NCI-H2196 treated with DMSO at 0.1 percent for 48 hours (cell line): ENCODE measurements at regions not wholly inside any gene's neighbourhood (a gene's known extent, or its start where the extent isn't known, plus 50 kb on each side); places are given as distances from the start of the nearest gene placed in this dataset.

ENCODE experiments used
- DNase-seq: peaks from one replicate; lab custom pipeline; 2025; ENCODE audit not compliant: unreplicated experiment; lab: John Stamatoyannopoulos, UW

DNA sequence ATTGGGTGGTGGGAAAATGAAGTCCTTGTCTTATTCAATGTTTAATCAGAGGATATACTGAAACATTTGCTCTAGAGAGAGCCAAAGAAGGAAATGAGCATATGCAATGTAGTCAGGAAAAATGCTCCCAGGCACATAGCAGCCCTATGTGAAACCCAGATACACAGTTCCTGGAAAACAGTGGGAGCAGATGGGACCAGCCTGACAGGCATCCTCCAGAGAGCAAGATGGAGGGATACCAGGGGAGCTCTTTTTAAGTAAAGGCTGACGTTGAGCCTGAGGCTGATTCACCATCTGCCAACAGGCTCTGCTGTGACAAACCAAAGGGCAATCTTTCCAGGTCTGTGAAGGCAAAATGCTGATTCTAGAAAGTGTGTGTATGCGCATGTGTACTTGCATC, 559.4 kb upstream of the KIRREL3 start:
- no peak for DNase-seq

DNA sequence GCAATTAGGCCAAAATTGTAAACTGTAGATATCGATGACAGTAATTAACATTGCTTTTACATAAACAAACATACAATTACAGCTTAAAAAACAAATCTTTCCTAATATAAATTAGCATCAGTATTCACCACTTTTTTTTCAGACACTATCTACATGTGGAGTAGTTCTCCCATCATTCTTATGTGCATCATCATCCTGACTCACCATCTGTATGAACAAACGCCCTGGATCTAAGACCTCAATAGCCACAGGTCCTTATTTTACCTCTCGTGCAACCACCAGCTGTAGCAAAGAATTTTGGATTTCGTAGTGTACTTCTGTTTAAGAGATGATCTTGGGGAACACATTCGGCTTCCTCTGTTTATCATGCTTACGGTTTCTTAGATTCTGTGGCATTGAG, 551.9 kb upstream of the KIRREL3 start:
- DNase-seq: no peak

- DNase-seq: no peak
These were observed 530.6 kb upstream of the KIRREL3 start for GRCh38 chr11:127531167-127531566.

GRCh38 chr11:127528297-127528696, 527.7 kb upstream of the KIRREL3 start:
- DNase-seq: no peak

DNA sequence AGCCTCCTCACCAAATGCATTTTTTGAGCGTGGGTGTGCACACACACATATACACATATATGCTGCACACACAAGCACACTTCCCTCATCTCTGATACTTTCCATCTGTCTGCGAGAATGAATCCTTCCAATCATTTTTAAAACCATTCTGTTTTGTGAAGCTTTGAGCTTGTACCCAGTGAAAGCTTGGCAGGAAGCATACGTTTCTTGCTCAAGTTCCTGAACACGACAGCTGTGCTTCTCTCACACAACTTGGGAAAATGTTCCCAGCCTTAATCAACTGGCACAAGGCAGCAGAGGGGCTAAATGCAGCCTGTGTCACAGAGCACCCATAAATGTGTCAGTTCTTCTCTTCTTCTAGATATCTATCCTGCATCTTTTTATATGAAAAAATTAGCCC, 524.0 kb upstream of the KIRREL3 start:
- no peak for DNase-seq

DNA sequence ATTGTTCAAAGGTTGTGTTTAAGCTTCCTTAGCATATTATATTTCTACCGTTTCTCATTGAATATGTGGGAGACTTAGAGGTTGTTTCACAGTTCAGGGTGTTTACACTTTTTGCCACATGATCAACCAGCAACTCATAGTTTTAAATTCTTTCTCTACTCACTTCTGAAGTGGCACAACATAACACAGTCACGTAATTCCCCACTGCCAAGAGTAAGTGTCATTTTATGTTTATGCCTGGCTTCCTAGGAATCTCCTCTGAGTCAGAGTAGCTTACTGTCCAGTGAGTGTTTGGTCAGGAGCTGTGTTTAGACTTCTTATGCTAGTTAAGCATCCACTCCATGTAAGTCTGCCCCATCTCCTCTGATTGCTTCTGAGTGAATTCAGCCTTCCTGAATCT, 520.8 kb upstream of the KIRREL3 start:
- no peak for DNase-seq

DNA sequence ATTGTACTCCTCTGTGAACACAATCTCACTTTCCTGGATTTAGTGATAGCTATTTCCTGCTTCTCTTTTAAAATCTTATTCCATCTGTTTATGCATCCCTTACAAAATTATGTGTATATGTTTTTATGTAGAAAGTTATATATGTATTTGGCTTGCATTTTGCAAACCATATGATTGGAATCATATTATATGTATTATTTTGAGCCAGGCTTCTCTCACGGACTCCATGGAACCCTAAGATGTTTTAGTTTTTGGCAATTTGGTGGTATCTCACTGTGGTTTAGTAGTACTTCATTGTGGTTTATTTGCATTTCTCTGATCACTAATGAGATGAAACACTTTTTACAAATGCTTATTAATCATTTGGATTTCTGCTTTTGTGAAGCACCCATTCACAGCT, 507.3 kb upstream of the KIRREL3 start:
- no peak for DNase-seq

- DNase-seq: no peak
These were observed 506.1 kb upstream of the KIRREL3 start for GRCh38 chr11:127506647-127507046.

DNA sequence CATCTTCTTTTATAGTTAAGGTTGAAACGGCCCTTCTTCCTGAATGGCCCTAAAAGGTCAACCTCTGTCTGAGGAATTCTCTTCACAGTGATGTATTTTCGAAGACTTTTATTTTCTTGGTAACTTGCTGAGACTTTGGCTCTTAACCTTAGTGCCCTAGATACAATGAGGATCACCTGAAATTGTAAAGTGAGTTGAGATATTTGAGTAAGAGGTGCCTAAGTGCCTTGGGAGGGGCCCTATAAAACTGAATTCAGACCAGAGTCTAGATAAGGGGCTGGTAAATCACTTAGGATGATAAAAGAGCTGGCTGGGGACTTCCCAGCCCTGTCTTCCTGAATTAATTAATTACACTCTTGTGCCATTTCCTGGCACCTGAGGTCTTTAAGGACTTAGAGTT, 505.6 kb upstream of the KIRREL3 start:
- DNase-seq: no peak

GRCh38 chr11:127496165-127496564, 495.6 kb upstream of the KIRREL3 start:
- DNase-seq: no peak

- DNase-seq: no peak
These were observed 492.9 kb upstream of the KIRREL3 start for GRCh38 chr11:127493330-127494022.

DNA sequence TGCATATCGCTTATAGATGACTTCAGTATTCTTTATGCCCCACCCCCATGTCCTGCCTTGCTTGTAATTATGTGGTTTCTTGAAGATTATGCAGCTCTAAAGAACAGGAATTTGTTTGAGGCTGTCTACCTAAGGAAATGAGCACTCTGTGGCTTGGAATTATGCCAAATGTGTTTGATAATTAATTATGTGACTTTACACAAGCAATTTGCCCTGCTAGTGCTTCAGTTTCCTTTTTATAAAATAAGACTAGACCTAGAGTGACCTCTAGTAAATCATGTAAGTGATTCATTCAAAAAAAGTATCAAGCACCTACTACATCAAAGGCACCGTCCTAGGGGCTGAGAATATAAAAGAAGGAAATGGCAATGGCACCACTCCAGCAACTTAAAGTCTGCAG, 491.5 kb upstream of the KIRREL3 start:
- no peak for DNase-seq

DNA sequence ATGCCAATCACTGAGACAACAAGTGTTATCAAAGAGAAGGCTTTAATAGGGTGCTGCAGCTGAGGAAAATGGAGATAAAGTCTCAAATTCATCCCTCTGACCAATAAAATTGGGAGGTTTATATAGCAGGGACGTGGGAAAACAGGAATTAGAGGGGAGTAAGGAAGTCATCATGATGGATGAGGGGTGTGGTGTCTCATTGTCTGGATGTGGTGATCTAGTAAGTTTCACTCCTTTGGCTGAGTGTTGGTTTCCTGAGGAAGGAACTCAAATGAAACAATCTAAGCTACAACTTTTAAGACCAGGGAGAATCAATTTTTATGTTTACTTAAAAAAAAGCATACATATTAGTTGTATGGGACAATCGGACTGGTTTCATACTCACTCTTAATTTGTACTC, 491.0 kb upstream of the KIRREL3 start:
- no peak for DNase-seq

DNA sequence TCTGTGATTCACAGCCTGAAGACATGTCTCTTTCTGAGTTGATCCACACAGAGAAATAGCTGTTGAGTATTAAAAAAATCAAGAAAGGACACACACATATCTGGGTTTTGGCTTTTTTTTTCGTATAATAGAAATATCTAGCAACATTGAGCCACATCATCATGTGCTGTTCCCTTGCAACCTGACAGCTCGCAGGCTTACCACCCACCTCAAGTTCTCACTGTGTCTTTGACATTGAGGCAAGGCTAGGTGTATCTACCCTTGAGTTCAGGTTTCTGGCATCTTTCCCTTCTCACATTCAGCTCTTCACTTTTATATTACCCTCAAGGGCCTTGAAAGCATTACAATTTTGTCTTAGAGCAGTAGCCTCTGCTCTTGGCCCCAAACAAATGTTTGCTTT, 490.3 kb upstream of the KIRREL3 start:
- DNase-seq: no peak

- no peak for DNase-seq
These were observed 485.0 kb upstream of the KIRREL3 start for GRCh38 chr11:127485541-127485940.

DNA sequence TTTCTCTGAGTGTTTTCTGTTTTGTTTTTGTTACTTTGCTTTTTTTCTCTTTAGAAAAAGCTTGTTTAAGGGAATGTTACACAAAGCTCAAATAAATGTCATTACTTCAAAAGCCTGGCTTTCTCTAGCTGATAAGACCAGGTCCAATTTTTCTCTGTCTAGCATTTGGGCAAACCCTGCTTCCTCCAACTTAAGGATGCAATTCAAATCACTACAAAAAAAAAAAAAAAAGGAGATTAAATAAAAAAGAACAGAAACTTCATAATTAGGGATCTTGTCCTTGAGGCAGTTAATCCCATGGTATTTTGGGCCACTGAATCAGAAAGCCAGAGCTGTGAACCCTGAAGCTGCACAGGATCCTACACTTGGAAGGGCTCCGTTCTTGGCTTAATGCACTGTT, 480.8 kb upstream of the KIRREL3 start:
- DNase-seq: no peak

DNA sequence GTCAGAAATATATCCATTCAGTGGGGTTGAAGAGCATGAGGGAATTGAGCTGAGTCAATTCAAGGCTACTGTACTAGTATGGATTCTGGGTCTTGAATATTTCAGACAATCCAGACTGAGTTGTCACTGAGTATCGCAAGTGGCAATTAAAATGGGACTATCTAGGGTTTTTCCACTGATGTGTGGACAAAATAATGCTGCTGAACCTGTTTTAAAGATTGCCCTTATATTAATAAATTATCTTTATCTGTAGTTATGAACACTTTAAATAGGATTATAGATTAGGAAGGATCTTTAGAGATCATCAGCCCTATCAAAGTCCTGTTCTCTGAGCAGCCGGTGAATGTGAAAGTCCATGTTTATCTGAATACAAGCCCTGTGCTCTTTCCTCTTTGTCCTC, 478.3 kb upstream of the KIRREL3 start:
- no peak for DNase-seq

DNA sequence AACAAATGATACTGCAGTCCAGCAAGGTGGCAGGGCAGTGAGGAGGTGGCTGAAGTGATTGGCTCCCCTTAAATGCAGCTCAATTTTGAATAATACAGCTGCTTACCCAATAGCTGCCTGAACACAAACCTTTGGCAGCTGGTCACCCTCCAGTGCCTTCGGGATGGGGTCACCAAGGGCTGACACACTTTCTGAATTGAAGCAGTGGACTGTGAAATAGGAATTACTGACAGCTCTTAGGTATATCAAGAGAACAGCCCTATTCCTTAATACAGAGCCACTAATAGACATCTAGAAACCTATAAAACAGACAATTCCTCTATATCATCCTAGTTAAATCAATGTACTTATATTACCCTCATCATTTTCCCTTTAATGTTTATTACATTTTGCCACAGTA, 474.2 kb upstream of the KIRREL3 start:
- no peak for DNase-seq

DNA sequence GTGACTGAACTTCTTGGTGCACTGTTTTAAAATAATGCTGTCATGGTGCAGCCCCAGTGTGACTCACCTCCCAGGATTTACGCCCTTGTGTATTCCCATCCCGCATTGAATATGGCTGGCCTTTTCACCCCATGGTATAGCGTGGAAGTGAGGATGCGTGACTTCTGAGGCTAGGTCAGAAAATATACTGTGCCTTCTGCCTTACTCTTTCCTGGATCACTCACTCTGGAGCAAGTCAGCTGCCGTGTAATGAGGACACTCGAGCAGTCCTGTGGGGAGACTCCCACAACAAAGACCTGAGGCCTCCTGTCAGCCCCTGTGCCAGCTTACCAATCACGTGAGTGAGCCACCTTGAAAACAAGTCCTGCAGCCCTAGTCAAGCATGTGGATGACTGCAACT, 471.9 kb upstream of the KIRREL3 start:
- no peak for DNase-seq

DNA sequence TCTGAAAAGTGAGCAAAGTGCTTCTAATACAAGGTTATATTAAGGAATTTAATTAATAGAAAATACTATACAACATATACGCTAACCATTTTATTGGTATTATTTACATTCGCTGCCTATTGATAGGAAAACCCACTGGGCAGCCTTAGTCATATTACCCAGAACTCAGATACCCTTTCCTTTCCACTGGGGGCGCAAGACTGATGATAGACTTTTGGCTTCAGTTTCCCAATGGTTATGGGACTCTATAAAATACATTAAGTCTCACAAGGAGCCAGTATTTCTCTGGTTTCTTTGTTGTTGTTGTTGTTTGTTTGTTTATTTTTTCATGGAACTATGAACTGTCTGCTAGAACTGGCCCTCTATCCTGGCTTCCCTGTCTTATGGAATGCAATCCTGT, 471.1 kb upstream of the KIRREL3 start:
- DNase-seq: no peak

DNA sequence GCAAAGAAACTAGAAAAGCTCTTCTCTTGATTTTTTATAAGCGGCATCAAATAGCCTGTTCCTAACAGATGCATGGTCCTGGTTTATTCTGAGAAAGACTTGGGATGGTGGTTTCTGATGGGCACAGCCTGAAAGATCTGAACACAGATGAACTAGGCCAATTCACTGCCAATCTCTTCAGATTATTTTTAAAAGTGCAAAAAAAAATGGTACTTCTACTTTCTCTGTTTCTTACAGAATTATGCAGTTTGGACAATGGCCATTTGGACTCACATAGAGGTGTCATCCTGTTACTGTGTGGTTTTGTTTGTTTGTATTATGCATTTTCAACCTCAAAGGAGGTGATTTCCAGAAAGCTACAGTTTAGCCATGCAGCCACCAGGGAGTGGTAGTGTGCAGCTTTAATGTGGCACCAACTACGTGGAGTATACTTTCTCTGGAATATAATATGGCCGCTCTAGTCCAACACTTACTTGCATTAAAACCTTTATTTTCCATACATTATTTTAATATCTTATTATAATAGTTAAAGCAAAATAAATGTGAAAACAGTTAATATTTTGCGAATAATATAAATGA, 469.8 kb upstream of the KIRREL3 start:
- no peak for DNase-seq

GRCh38 chr11:127464325-127464724, 463.8 kb upstream of the KIRREL3 start:
- DNase-seq: no peak

GRCh38 chr11:127462065-127462344, 461.4 kb upstream of the KIRREL3 start:
- no peak for DNase-seq
